AG09319 (cell line): ENCODE measurements at regions not wholly inside any gene's neighbourhood (a gene's known extent, or its start where the extent isn't known, plus 50 kb on each side); places are given as distances from the start of the nearest gene placed in this dataset.
A peak's percentile ranks its signal among the peaks of the same experiment; 100 is the strongest.

Experiments used
- DNase-seq: peaks from one replicate; pipeline ENCODE4 v3.0.0-alpha.2; 2010; ENCODE audit warnings: low read depth; ENCODE audit errors: extremely low read depth
- CTCF ChIP-seq: IDR thresholded peaks from 2 replicates; pipeline ENCODE4 v1.5.1; 2011; ENCODE audit warnings: low read depth, mild to moderate bottlenecking, inconsistent platforms, low read length, moderate library complexity

- TF ChIP-seq CTCF: no peak
- DNase-seq: no peak
Measured at GRCh38 chr3:159798951-159799350, 189.7 kb upstream of the IL12A start.

- DNase-seq: no peak
- no peak for TF ChIP-seq CTCF
Measured at GRCh38 chr3:159800434-159801155, 188.0 kb upstream of the IL12A start.

- TF ChIP-seq CTCF: no peak
Measured at GRCh38 chr3:159802864-159803263, 185.8 kb upstream of the IL12A start.

GRCh38 chr3:159803459-159803858, 185.2 kb upstream of the IL12A start:
- no peak for DNase-seq
- TF ChIP-seq CTCF: no peak

More at GRCh38 chr3:159802864-159803263, 185.8 kb upstream of the IL12A start:
- DNase-seq: no peak

GRCh38 chr3:159804726-159805410, 183.8 kb upstream of the IL12A start:
- peak; percentile 73 for DNase-seq
- peak; percentile 99 for TF ChIP-seq CTCF

GRCh38 chr3:159805411-159805772, 183.2 kb upstream of the IL12A start:
- DNase-seq: no peak
- no peak for TF ChIP-seq CTCF

GRCh38 chr3:159806412-159806811, 182.2 kb upstream of the IL12A start:
- DNase-seq: no peak
- peak; percentile 5; the same call in 1 of the 2 replicates for TF ChIP-seq CTCF
